Tibial artery (tissue), 4 donors: ENCODE measurements at regions not wholly inside any gene's neighbourhood (a gene's known extent, or its start where the extent isn't known, plus 50 kb on each side); places are given as distances from the start of the nearest gene placed in this dataset.
"Not testable (repeated sequence)": the region's sequence is repeated elsewhere in the genome, so short reads cannot be mapped to it uniquely, and the experiment has no call there.

Source experiments
- DNase-seq, 2 donors: peaks; one replicate each; pipeline ENCODE4 v3.0.0-alpha.2; 2019
- H3K27ac ChIP-seq, 2 donors: fragments of 200-600 bp; sonication (generic) in 1 of 2; 1 replicate in 1 of 2; 2 replicates in 1 of 2; pipeline ENCODE4 v1.5.1; 2018 to 2019; ENCODE audit warnings: mild to moderate bottlenecking in 1 of 2
- H3K27me3 ChIP-seq, 2 donors: fragments of 200-600 bp; sonication (generic) in 1 of 2; one replicate each; pipeline versions ENCODE4 v1.5.1 to v1.6.0; 2016 to 2019
- H3K36me3 ChIP-seq, 3 donors: fragments of 200-600 bp; sonication (generic) in 2 of 3; one replicate each; pipeline ENCODE4 v1.5.1; 2016 to 2019; ENCODE audit warnings: mild to moderate bottlenecking in 2 of 3
- H3K4me1 ChIP-seq, 4 donors: fragments of 200-600 bp; sonication (generic) in 2 of 4; 1 replicate in 3 of 4; 2 replicates in 1 of 4; pipeline ENCODE4 v1.5.1; 2016 to 2019
- H3K4me3 ChIP-seq, 2 donors: fragments of 200-600 bp; sonication (generic) in 1 of 2; 1 replicate in 1 of 2; 2 replicates in 1 of 2; pipeline ENCODE4 v1.5.1; 2018 to 2019; ENCODE audit warnings: mild to moderate bottlenecking in 2 of 2
- H3K9me3 ChIP-seq, 3 donors: fragments of 200-600 bp; sonication (generic) in 1 of 3; one replicate each; pipeline ENCODE4 v1.5.1; 2016 to 2019
- CTCF ChIP-seq, 2 experiments: fragments of 200-600 bp in 1 of 2; fragments of 450-650 bp in 1 of 2; IDR thresholded peaks; one replicate each; pipeline ENCODE4 v1.5.1; 2017 to 2019; ENCODE audit warnings: antibody characterized with exemption in 2 of 2, mild to moderate bottlenecking in 1 of 2, moderate library complexity in 1 of 2
- intact Hi-C: fragments of 100-400 bp; cut with DNase I; formaldehyde crosslinking; loops from one replicate; pipeline ENCODE4 v1.15.0; 2023; ENCODE audit warnings: low total_unique reads

DNA sequence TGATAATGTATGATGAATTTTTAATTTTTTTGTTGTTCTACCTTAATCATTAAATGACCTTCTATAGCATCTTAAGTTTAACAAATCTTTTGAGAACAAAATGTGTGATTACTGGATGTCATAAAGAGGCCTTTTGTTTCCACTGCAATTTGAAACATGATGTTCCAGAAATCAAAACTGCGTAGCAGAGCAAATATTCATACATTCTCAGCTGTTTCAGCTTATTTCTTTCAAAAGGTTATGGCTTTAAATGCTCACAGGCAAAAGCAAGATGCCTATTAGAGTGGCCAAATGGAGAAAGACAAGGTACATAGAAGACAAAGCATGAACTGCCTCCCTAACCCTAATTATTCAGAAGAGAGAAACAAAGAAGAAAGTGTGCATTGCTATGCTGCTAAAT, 233.0 kb upstream of the SLC7A11 start:
- Histone ChIP-seq H3K27ac (no peak overlapping the region), H3K4me1 (no peaks in the 10 kb centered on the region), H3K9me3 (no peaks in the 10 kb centered on the region), H3K4me3 (no peak overlapping the region), H3K27me3 (no peaks in the 10 kb centered on the region), H3K36me3 (no peaks in the 10 kb centered on the region)
- no peak for DNase-seq
- intact Hi-C loops = no loop called here
- TF ChIP-seq CTCF (IDR thresholded peaks at IDR 0.05) = no peak

- Histone ChIP-seq H3K4me1 (no peaks in the 10 kb centered on the region), H3K4me3 (no peak overlapping the region), H3K27me3 (no peaks in the 10 kb centered on the region), H3K36me3 (no peaks in the 10 kb centered on the region), H3K9me3 (no peaks in the 10 kb centered on the region), H3K27ac (no peak overlapping the region)
- intact Hi-C loops = no loop called here
- DNase-seq = no peak
- no peak for TF ChIP-seq CTCF (IDR thresholded peaks at IDR 0.05)
These were observed 231.2 kb upstream of the SLC7A11 start for GRCh38 chr4:138473339-138473738.

DNA sequence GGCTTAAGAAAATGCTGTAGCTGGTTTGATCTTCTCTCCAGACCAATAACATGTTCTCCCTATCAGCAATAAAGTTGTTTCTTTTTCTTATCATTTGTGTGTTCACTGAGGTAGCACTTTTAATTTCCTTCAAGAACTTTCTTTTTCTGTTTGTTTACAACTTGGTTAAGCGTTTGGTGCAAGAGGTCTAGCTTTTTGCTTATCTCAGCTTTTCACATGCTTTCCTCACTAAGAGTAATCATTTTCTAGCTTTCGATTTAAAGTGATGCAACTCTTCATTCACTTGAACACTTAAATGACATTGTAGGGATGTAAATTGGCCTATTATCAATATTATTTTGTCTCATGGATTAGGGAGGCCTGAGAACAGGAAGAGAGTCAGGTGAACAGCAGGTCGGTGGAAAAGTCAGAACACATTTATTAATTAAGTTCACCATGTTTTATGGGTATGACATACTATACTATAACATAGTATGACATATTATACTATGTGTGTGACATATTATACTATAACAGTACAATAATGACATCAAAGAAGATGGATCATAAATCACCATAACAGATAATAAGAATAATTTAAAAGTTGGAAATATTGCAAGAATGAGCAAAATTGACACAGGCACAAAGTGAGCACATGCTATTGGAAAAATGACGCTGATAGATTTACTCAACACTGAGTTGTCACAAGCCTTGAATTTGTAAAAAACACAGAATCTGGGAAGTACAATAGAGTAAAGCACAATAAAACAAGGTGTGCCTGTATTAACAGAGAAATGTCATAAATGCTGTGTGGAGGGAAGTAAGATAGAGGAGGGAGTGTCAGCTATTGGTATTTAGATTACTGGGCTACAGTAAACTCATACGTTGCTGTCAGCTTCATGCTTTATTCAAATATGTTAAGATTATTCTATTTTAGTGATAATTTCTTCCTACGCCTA, 218.6 kb upstream of the SLC7A11 start:
- Histone ChIP-seq H3K9me3 (no peaks in the 10 kb centered on the region), H3K4me3 (no peak overlapping the region), H3K27ac (no peak overlapping the region), H3K27me3 (no peaks in the 10 kb centered on the region), H3K36me3 (no peaks in the 10 kb centered on the region), H3K4me1 (no peaks in the 10 kb centered on the region)
- TF ChIP-seq CTCF (IDR thresholded peaks at IDR 0.05) = no peak
- DNase-seq = no peak
- intact Hi-C loops = no loop called here

GRCh38 chr4:138458751-138459150, 216.6 kb upstream of the SLC7A11 start:
- Histone ChIP-seq H3K27ac (no peak overlapping the region), H3K4me1 (no peaks in the 10 kb centered on the region), H3K4me3 (no peak overlapping the region), H3K27me3 (no peaks in the 10 kb centered on the region), H3K36me3 (no peaks in the 10 kb centered on the region), H3K9me3 (no peaks in the 10 kb centered on the region)
- no peak for DNase-seq
- no peak for TF ChIP-seq CTCF (IDR thresholded peaks at IDR 0.05)
- intact Hi-C loops = no loop called here

GRCh38 chr4:138456349-138456748, 214.2 kb upstream of the SLC7A11 start:
- intact Hi-C loops, H3K27ac ChIP-seq, H3K4me1 ChIP-seq, H3K9me3 ChIP-seq, H3K36me3 ChIP-seq, H3K4me3 ChIP-seq, DNase-seq, H3K27me3 ChIP-seq: not testable (repeated sequence)

- Histone ChIP-seq H3K9me3 (no peaks in the 10 kb centered on the region), H3K4me3 (no peak overlapping the region), H3K4me1 (no peaks in the 10 kb centered on the region), H3K27ac (no peak overlapping the region), H3K36me3 (no peaks in the 10 kb centered on the region), H3K27me3 (no peaks in the 10 kb centered on the region)
- DNase-seq = no peak
- intact Hi-C loops = no loop called here
- no peak for TF ChIP-seq CTCF (IDR thresholded peaks at IDR 0.05)
These were observed 212.9 kb upstream of the SLC7A11 start for GRCh38 chr4:138455097-138455496.
